ENCODE measurements at regions not wholly inside any gene's neighbourhood (a gene's known extent, or its start where the extent isn't known, plus 50 kb on each side); places are given as distances from the start of the nearest gene placed in this dataset.
"Not testable (repeated sequence)": the region's sequence is repeated elsewhere in the genome, so short reads cannot be mapped to it uniquely, and the experiment has no call there.

- FAIRE-seq, result no peak
These were observed 630.0 kb downstream of the TAF11L14 start for GRCh38 chr5:18264126-18264882.

GRCh38 chr5:18270635-18271338 lies 636.5 kb downstream of the TAF11L14 start:
- no peak for FAIRE-seq

GRCh38 chr5:18276939-18277338 lies 642.7 kb downstream of the TAF11L14 start:
- no peak for FAIRE-seq

- no peak for FAIRE-seq
These were observed 647.8 kb downstream of the TAF11L14 start for GRCh38 chr5:18281947-18282581.

GRCh38 chr5:18285257-18285656 lies 651.0 kb downstream of the TAF11L14 start:
- no peak for FAIRE-seq

GRCh38 chr5:18292146-18292545 lies 657.9 kb downstream of the TAF11L14 start:
- no peak for FAIRE-seq

GRCh38 chr5:18295696-18296095 lies 661.4 kb downstream of the TAF11L14 start:
- not testable (repeated sequence) for FAIRE-seq

- FAIRE-seq, result no peak
These were observed 664.9 kb downstream of the TAF11L14 start for GRCh38 chr5:18299166-18299565.

GRCh38 chr5:18305288-18305924 lies 671.1 kb downstream of the TAF11L14 start:
- FAIRE-seq, result no peak

GRCh38 chr5:18311266-18311665 lies 677.0 kb downstream of the TAF11L14 start:
- no peak for FAIRE-seq

- FAIRE-seq, result no peak
These were observed 677.8 kb downstream of the TAF11L14 start for GRCh38 chr5:18312016-18312415.

- FAIRE-seq, result no peak
These were observed 680.0 kb downstream of the TAF11L14 start for GRCh38 chr5:18314192-18314778.

GRCh38 chr5:18321262-18321942 lies 687.1 kb downstream of the TAF11L14 start:
- FAIRE-seq, result no peak

GRCh38 chr5:18323891-18324290 lies 689.6 kb downstream of the TAF11L14 start:
- no peak for FAIRE-seq

- no peak for FAIRE-seq
These were observed 691.2 kb downstream of the TAF11L14 start for GRCh38 chr5:18325431-18325830.

GRCh38 chr5:18329328-18329727 lies 695.1 kb downstream of the TAF11L14 start:
- no peak for FAIRE-seq

GRCh38 chr5:18333841-18334240 lies 699.6 kb downstream of the TAF11L14 start:
- FAIRE-seq, result no peak

GRCh38 chr5:18334949-18335348 lies 700.7 kb downstream of the TAF11L14 start:
- FAIRE-seq, result peak; percentile 95

- no peak for FAIRE-seq
These were observed 720.6 kb downstream of the TAF11L14 start for GRCh38 chr5:18354828-18355227.

- FAIRE-seq, result no peak
These were observed 723.2 kb downstream of the TAF11L14 start for GRCh38 chr5:18357486-18357885.

- no peak for FAIRE-seq
These were observed 732.0 kb downstream of the TAF11L14 start for GRCh38 chr5:18366234-18366633.

GRCh38 chr5:18370531-18370930 lies 736.3 kb downstream of the TAF11L14 start:
- FAIRE-seq, result no peak
